H1 (cell line): ENCODE measurements at regions not wholly inside any gene's neighbourhood (a gene's known extent, or its start where the extent isn't known, plus 50 kb on each side); places are given as distances from the start of the nearest gene placed in this dataset.

Experiments used
- KDM4A ChIP-seq: IDR thresholded peaks from one replicate; pipeline ENCODE4 v1.7.1; 2012; ENCODE audit warnings: low read depth, mild to moderate bottlenecking, moderate library complexity, low read length, inconsistent platforms; ENCODE audit not compliant: severe bottlenecking
- POU5F1 ChIP-seq: IDR thresholded peaks from 2 replicates; pipeline ENCODE4 v1.6.1; 2011; ENCODE audit warnings: low read depth, mild to moderate bottlenecking, low read length, moderate library complexity

DNA sequence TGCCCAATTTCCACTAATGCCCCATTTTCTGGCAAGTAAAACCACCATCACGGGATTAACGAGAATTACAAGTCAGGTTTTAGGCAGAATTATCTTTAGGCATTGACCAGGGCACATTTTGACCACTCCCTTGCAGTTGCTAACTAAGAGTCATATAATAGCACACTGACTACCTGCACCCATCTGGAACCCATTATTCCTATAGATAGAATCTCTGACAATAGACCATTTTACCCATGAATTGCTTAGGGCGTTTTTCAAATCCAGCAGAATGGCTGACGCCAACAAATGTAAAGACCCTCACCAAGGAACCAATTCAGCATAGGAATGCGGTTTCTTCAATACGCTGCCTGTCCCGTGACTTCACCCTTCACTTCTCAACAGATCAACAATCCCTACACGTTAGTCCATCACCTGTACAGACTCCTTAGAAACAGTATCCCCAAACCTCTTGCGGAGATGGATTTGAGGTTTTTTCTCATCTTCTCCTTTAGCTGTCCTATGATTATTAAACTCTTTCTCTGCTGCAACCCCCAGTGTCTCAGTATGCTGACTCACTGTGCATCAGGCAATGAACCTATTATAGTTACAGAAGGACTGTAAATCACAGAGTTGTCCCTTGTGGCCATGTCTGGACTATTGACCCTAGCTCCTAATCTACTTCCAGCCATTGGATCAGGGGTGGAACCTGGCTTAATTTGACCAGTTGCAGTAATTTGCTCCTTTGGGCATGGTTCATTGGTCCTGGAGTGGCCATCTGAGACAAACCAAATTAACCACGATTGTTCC, 177.3 kb upstream of the PLXNC1 start (continued):
- no peak for TF ChIP-seq POU5F1
- no peak for TF ChIP-seq KDM4A
